NT2/D1 (cell line): ENCODE measurements at regions not wholly inside any gene's neighbourhood (a gene's known extent, or its start where the extent isn't known, plus 50 kb on each side); places are given as distances from the start of the nearest gene placed in this dataset.

Source experiments
- SUZ12 ChIP-seq: IDR thresholded peaks from 2 replicates; pipeline ENCODE4 v1.6.1; 2011; ENCODE audit not compliant: insufficient read length, insufficient read depth; ENCODE audit errors: extremely low read depth
- YY1 ChIP-seq: IDR thresholded peaks from 2 replicates; pipeline ENCODE4 v1.6.1; 2011; ENCODE audit not compliant: insufficient read length, insufficient read depth
- ZNF274 ChIP-seq: IDR thresholded peaks from 2 replicates; pipeline ENCODE4 v1.6.1; 2011; ENCODE audit warnings: mild to moderate bottlenecking, low read depth, low read length

GRCh38 chr20:11032611-11033010 is 358.8 kb upstream of the JAG1 start:
- no peak for TF ChIP-seq ZNF274
- no peak for TF ChIP-seq YY1
- TF ChIP-seq SUZ12 = no peak
